H1 (cell line): ENCODE measurements at regions not wholly inside any gene's neighbourhood (a gene's known extent, or its start where the extent isn't known, plus 50 kb on each side); places are given as distances from the start of the nearest gene placed in this dataset.

Source experiments
- CTCF ChIA-PET: fragments of 300-600 bp; sonication (Branson Sonifier 250); formaldehyde crosslinking; loops from one replicate; lab custom pipeline; 2021; ENCODE audit not compliant: partially characterized antibody; lab: Charles Lee
- POLR2A ChIA-PET: fragments of 300-600 bp; sonication (Branson Sonifier 250); formaldehyde crosslinking; loops from one replicate; lab custom pipeline; 2021; ENCODE audit warnings: inconsistent platforms; ENCODE audit not compliant: partially characterized antibody; lab: Charles Lee
- DNase-seq, 2 experiments: peaks; one replicate each; pipeline versions ENCODE4 v3.0.0 to v3.0.0-alpha.2; 2010 to 2022; ENCODE audit warnings: low spot score in 2 of 2, low read depth in 1 of 2, mixed read lengths in 1 of 2
- FAIRE-seq: peaks from 2 replicates; lab custom pipeline; 2011; peaks lifted over from hg19 to GRCh38; lab: Jason Lieb, UNC
- H2AFZ ChIP-seq: 2 replicates; pipeline ENCODE4 v1.8.1; 2012; ENCODE audit warnings: low read length, inconsistent platforms
- H2AK5ac ChIP-seq: 2 replicates; pipeline ENCODE4 v1.6.1; 2013; ENCODE audit warnings: low read depth, low read length
- H2BK120ac ChIP-seq: replicated peaks from 2 replicates; pipeline ENCODE3; 2013; ENCODE audit warnings: low read depth, low read length, inconsistent platforms
- H2BK12ac ChIP-seq: 2 replicates; pipeline ENCODE4 v1.6.1; 2013; ENCODE audit warnings: low read depth, low read length
- H2BK15ac ChIP-seq: 2 replicates; pipeline ENCODE4 v1.6.1; 2013; ENCODE audit warnings: low read length
- H2BK20ac ChIP-seq: 2 replicates; pipeline ENCODE4 v1.6.1; 2013; ENCODE audit warnings: low read length
- H2BK5ac ChIP-seq: 2 replicates; pipeline ENCODE4 v1.6.1; 2013; ENCODE audit warnings: low read depth, low read length
- H3K14ac ChIP-seq: 2 replicates; pipeline ENCODE4 v1.6.1; 2013; ENCODE audit warnings: inconsistent platforms; ENCODE audit not compliant: insufficient read length
- H3K18ac ChIP-seq: 2 replicates; pipeline ENCODE4 v1.6.1; 2013; ENCODE audit warnings: low read length; ENCODE audit errors: extremely low read depth
- H3K23ac ChIP-seq: 2 replicates; pipeline ENCODE4 v1.6.1; 2013; ENCODE audit warnings: inconsistent platforms; ENCODE audit not compliant: insufficient read length
- H3K23me2 ChIP-seq: 2 replicates; pipeline ENCODE4 v1.6.1; 2013; ENCODE audit warnings: low read depth, low read length
- H3K27ac ChIP-seq: 2 replicates; pipeline ENCODE4 v1.6.1; 2011; ENCODE audit warnings: low read depth, low read length, inconsistent platforms
- H3K27me3 ChIP-seq, 4 experiments: replicated peaks in 1 of 4; 1 replicate in 1 of 4; 2 replicates in 3 of 4; pipeline versions ENCODE4 v1.6.1 to v1.8.1; 2011 to 2013; ENCODE audit warnings: low read length in 3 of 4, mild to moderate bottlenecking in 3 of 4, inconsistent platforms in 2 of 4, mixed read lengths in 2 of 4, moderate library complexity in 1 of 4; ENCODE audit not compliant: control insufficient read depth in 3 of 4, insufficient read depth in 3 of 4; ENCODE audit errors: extremely low read depth in 1 of 4
- H3K36me3 ChIP-seq, 4 experiments: 2 replicates each; pipeline versions ENCODE4 v1.6.1 to v1.8.1; 2011 to 2013; ENCODE audit warnings: mild to moderate bottlenecking in 4 of 4, low read length in 3 of 4, moderate library complexity in 2 of 4, control low read depth in 1 of 4, inconsistent platforms in 1 of 4; ENCODE audit not compliant: insufficient read depth in 4 of 4, control insufficient read depth in 2 of 4
- H3K4ac ChIP-seq: replicated peaks from 2 replicates; pipeline ENCODE3; 2013; ENCODE audit warnings: low read length, low read depth, mixed read lengths, inconsistent platforms; ENCODE audit not compliant: insufficient read length
- H3K4me1 ChIP-seq, 4 experiments: replicated peaks in 1 of 4; 1 replicate in 1 of 4; 2 replicates in 3 of 4; pipeline versions ENCODE4 v1.6.1 to v1.8.1; 2011 to 2013; ENCODE audit warnings: low read length in 3 of 4, inconsistent platforms in 2 of 4, mixed read lengths in 1 of 4; ENCODE audit not compliant: insufficient read depth in 4 of 4, control insufficient read depth in 3 of 4
- H3K4me2 ChIP-seq, 2 experiments: 2 replicates each; pipeline versions ENCODE4 v1.6.1 to v1.8.1; 2011 to 2013; ENCODE audit warnings: low read depth in 2 of 2, low read length in 2 of 2, control low read depth in 1 of 2, inconsistent platforms in 1 of 2, mild to moderate bottlenecking in 1 of 2; ENCODE audit not compliant: insufficient read depth in 1 of 2
- H3K4me3 ChIP-seq, 4 experiments: fragments of 200-600, 300-600 bp in 1 of 4; sonication (generic), shearing (Covaris generic), sonication (Bioruptor Twin) in 1 of 4; 2 replicates each; pipeline versions ENCODE4 v1.5.1 to v1.8.1; 2011 to 2016; ENCODE audit warnings: low read length in 4 of 4, low read depth in 3 of 4, control low read depth in 2 of 4, inconsistent platforms in 2 of 4, mild to moderate bottlenecking in 2 of 4, mixed read lengths in 1 of 4, moderate library complexity in 1 of 4; ENCODE audit not compliant: insufficient read depth in 2 of 4; ENCODE audit errors: extremely low read depth in 1 of 4
- H3K56ac ChIP-seq: replicated peaks from 2 replicates; pipeline ENCODE3; 2013; ENCODE audit warnings: low read depth, mild to moderate bottlenecking, mixed read lengths, low read length, inconsistent platforms; ENCODE audit not compliant: insufficient read length
- H3K79me1 ChIP-seq: 2 replicates; pipeline ENCODE4 v1.6.1; 2013; ENCODE audit warnings: low read depth, low read length, control low read depth
- H3K79me2 ChIP-seq, 2 experiments: 2 replicates each; pipeline versions ENCODE4 v1.6.1 to v1.8.1; 2012 to 2013; ENCODE audit warnings: low read length in 2 of 2, mild to moderate bottlenecking in 2 of 2, inconsistent platforms in 1 of 2; ENCODE audit not compliant: insufficient read depth in 2 of 2, control insufficient read depth in 1 of 2
- H3K9ac ChIP-seq, 4 experiments: replicated peaks in 1 of 4; 1 replicate in 1 of 4; 2 replicates in 3 of 4; pipeline versions ENCODE4 v1.6.1 to v1.8.1; 2011 to 2013; ENCODE audit warnings: low read depth in 3 of 4, low read length in 3 of 4, control low read depth in 2 of 4, mild to moderate bottlenecking in 2 of 4, moderate library complexity in 2 of 4, inconsistent platforms in 1 of 4; ENCODE audit errors: extremely low read depth in 1 of 4
- H3K9me3 ChIP-seq, 2 experiments: 2 replicates each; pipeline versions ENCODE4 v1.6.1 to v1.8.1; 2012 to 2013; ENCODE audit warnings: mild to moderate bottlenecking in 2 of 2, moderate library complexity in 2 of 2, control low read depth in 1 of 2, inconsistent platforms in 1 of 2, low read depth in 1 of 2, low read length in 1 of 2, mixed read lengths in 1 of 2; ENCODE audit not compliant: insufficient read depth in 2 of 2
- H4K20me1 ChIP-seq, 2 experiments: replicated peaks in 1 of 2; 2 replicates each; pipeline versions ENCODE3 to v1.8.1; 2011 to 2013; ENCODE audit warnings: inconsistent platforms in 2 of 2, low read length in 2 of 2, mild to moderate bottlenecking in 1 of 2; ENCODE audit not compliant: insufficient read depth in 2 of 2, control insufficient read depth in 1 of 2
- H4K5ac ChIP-seq: 2 replicates; pipeline ENCODE4 v1.6.1; 2013; ENCODE audit warnings: low read length, low read depth, mixed read lengths, inconsistent platforms; ENCODE audit not compliant: insufficient read length
- H4K8ac ChIP-seq: 2 replicates; pipeline ENCODE4 v1.8.0; 2013; ENCODE audit warnings: mild to moderate bottlenecking, moderate library complexity, low read length, inconsistent platforms; ENCODE audit not compliant: insufficient read depth; ENCODE audit errors: extremely low read depth
- H4K91ac ChIP-seq: replicated peaks from 2 replicates; pipeline ENCODE3; 2013; ENCODE audit warnings: low read length, mixed read lengths, inconsistent platforms; ENCODE audit not compliant: insufficient read length
- EGR1 ChIP-seq: IDR thresholded peaks from 2 replicates; pipeline ENCODE4 v1.6.1; 2011; ENCODE audit warnings: low read depth, low read length, borderline replicate concordance
- FOSL1 ChIP-seq: IDR thresholded peaks from 2 replicates; pipeline ENCODE4 v1.6.1; 2011; ENCODE audit warnings: mild to moderate bottlenecking, low read depth, low read length, moderate library complexity; ENCODE audit not compliant: insufficient read depth
- JUND ChIP-seq: IDR thresholded peaks from 2 replicates; pipeline ENCODE4 v1.6.1; 2011; ENCODE audit warnings: mild to moderate bottlenecking, improper control_type of control experiment, low read length
- NANOG ChIP-seq: IDR thresholded peaks from 2 replicates; pipeline ENCODE4 v1.6.1; 2011; ENCODE audit warnings: low read length, low read depth, mild to moderate bottlenecking, inconsistent platforms; ENCODE audit not compliant: insufficient read depth, poor library complexity, severe bottlenecking
- POLR2A ChIP-seq, 2 experiments: IDR thresholded peaks; 1 replicate in 1 of 2; 2 replicates in 1 of 2; pipeline ENCODE4 v1.6.1; 2011; ENCODE audit warnings: low read depth in 2 of 2, low read length in 2 of 2, mild to moderate bottlenecking in 2 of 2; ENCODE audit errors: control extremely low read depth in 1 of 2
- SP1 ChIP-seq: IDR thresholded peaks from 2 replicates; pipeline ENCODE4 v1.6.1; 2011; ENCODE audit warnings: low read depth, low read length
- WGBS, 2 experiments: shearing (Covaris generic) in 1 of 2; methylation state at CpG; one replicate each; pipeline versions ENCODE4 v1.1.6 to v1.1.7; 2013 to 2015; ENCODE audit warnings: low lambda C conversion rate in 2 of 2, mixed read lengths in 2 of 2, inconsistent platforms in 1 of 2, low coverage in 1 of 2, missing lambda C conversion rate in 1 of 2; ENCODE audit not compliant: insufficient replicate concordance in 2 of 2, insufficient coverage in 1 of 2, insufficient read length in 1 of 2; ENCODE audit errors: extremely low coverage in 1 of 2, missing lambda C conversion rate in 1 of 2; 5-methylcytosine and 5-hydroxymethylcytosine counted together

DNA sequence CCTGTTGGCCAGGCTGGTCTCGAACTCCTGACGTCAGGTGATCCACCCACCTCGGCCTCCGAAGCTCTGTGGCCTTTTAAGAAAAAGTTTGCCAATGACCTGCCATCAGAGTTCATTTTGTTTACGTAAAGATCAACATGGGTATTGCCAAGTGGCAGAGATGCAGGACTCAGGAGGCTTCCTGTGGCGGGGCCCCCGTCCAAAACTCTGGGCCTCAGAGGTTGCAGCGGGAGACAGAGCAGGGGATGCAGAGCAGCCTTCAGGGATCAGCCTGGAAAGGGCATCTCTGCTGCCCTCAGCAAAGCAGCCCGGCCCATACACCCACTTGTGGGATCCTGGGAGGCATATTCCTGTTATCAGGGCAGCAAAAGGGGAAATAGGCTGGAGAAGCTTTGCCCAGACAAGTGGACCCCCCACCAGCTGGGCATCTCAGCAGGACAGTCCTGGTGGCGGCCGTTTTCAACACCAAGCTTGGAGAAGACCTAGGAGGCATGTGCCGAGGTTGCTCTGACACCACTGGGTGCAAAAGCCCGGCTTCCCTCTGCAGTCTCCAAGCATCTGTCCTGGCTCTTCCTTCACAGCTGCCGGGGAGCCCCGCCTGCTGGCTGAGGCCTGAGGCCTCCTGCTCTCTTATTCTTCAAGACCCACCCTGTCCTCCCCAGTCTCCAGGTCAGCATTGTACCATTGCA is 1152.4 kb downstream of the BRD1 start:
- Histone ChIP-seq H2BK12ac (no peak overlapping the region), H3K4me1 (no peaks in the 10 kb centered on the region), H4K5ac (no peak overlapping the region), H3K4me3 (no peak overlapping the region), H2BK120ac (no peak overlapping the region), H2BK5ac (no peak overlapping the region), H3K56ac (no peak overlapping the region), H4K91ac (no peak overlapping the region), H4K20me1 (no peaks in the 10 kb centered on the region), H3K23me2 (no peaks in the 10 kb centered on the region), H3K14ac (no peak overlapping the region), H2BK15ac (no peak overlapping the region), H2BK20ac (no peak overlapping the region), H3K79me2 (0 out of 4 replicates have a peak, but pooled peaks cover 0 to 4% of the 10 kb centered on the region in 2 experiments), H4K8ac (no peak overlapping the region), H2AFZ (no peak overlapping the region), H3K79me1 (no peaks in the 10 kb centered on the region; the same call in 1 of the 2 replicates), H3K27me3 (no peaks in the 10 kb centered on the region), H3K9me3 (peaks cover 14% of the 10 kb centered on the region in 2 experiments), H3K9ac (no peak overlapping the region), H3K4ac (no peak overlapping the region), H2AK5ac (no peak overlapping the region), H3K18ac (no peak overlapping the region), H3K4me2 (no peak overlapping the region), H3K36me3 (no peaks in the 10 kb centered on the region), H3K23ac (no peak overlapping the region), H3K27ac (no peak overlapping the region)
- POLR2A ChIA-PET: no interaction called here
- no peak for TF ChIP-seq POLR2A (IDR thresholded peaks at IDR 0.05; ENCODE audit: control extremely low read depth in 1 of 2, low read depth in 2 of 2, low read length in 2 of 2)
- TF ChIP-seq JUND: no peak
- TF ChIP-seq FOSL1: no peak
- TF ChIP-seq EGR1: no peak
- no peak for TF ChIP-seq NANOG
- TF ChIP-seq SP1: no peak
- CTCF ChIA-PET: no interaction called here
- WGBS, 2 experiments: 91% methylated on average over 14 of the region's 15 CpGs; no CpG with 5 or more reads in 1 of the 2 experiments
- DNase-seq (no peak), FAIRE-seq (no peak)
